H9 (cell line): ENCODE measurements at regions not wholly inside any gene's neighbourhood (a gene's known extent, or its start where the extent isn't known, plus 50 kb on each side); places are given as distances from the start of the nearest gene placed in this dataset.

ENCODE experiments used
- DNase-seq: peaks from one replicate; pipeline ENCODE4 v3.0.0-alpha.2; 2017
- H2AFZ ChIP-seq: one replicate; pipeline ENCODE4 v1.6.1; 2013; ENCODE audit warnings: mild to moderate bottlenecking, low read length, control low read depth, moderate library complexity
- H2AK5ac ChIP-seq: 2 replicates; pipeline ENCODE4 v1.6.1; 2013; ENCODE audit warnings: low read length, control low read depth, mixed read lengths; ENCODE audit not compliant: insufficient read length
- H2BK120ac ChIP-seq: one replicate; pipeline ENCODE4 v1.6.1; 2013; ENCODE audit warnings: low read depth, mild to moderate bottlenecking, low read length, control low read depth, inconsistent platforms; ENCODE audit not compliant: poor library complexity, severe bottlenecking
- H2BK12ac ChIP-seq: 2 replicates; pipeline ENCODE4 v1.6.1; 2013; ENCODE audit warnings: low read length, control low read depth, mixed read lengths, low read depth; ENCODE audit not compliant: insufficient read length
- H2BK15ac ChIP-seq: 2 replicates; pipeline ENCODE4 v1.6.1; 2013; ENCODE audit warnings: low read depth, low read length, control low read depth
- H2BK20ac ChIP-seq: one replicate; pipeline ENCODE4 v1.6.1; 2013; ENCODE audit warnings: low read depth, mild to moderate bottlenecking, low read length, control low read depth, inconsistent platforms; ENCODE audit not compliant: poor library complexity, severe bottlenecking
- H2BK5ac ChIP-seq: 2 replicates; pipeline ENCODE4 v1.6.1; 2013; ENCODE audit warnings: low read length, control low read depth, mixed read lengths; ENCODE audit not compliant: insufficient read length
- H3K14ac ChIP-seq: 2 replicates; pipeline ENCODE4 v1.6.1; 2013; ENCODE audit warnings: low read length, control low read depth; ENCODE audit not compliant: insufficient read depth
- H3K18ac ChIP-seq: 2 replicates; pipeline ENCODE4 v1.6.1; 2013; ENCODE audit warnings: low read depth, mild to moderate bottlenecking, mixed read lengths, low read length, control low read depth; ENCODE audit not compliant: insufficient read length
- H3K23ac ChIP-seq: 2 replicates; pipeline ENCODE4 v1.6.1; 2013; ENCODE audit warnings: low read length, control low read depth, mixed read lengths, low read depth; ENCODE audit not compliant: insufficient read length
- H3K23me2 ChIP-seq: 2 replicates; pipeline ENCODE4 v1.6.1; 2013; ENCODE audit warnings: low read depth, mild to moderate bottlenecking, mixed read lengths, low read length, control low read depth; ENCODE audit not compliant: insufficient read length, poor library complexity, severe bottlenecking
- H3K27ac ChIP-seq: 2 replicates; pipeline ENCODE4 v1.5.1; 2013; ENCODE audit warnings: low read length, control low read depth, mixed read lengths, low read depth; ENCODE audit not compliant: insufficient read length
- H3K27me3 ChIP-seq: 2 replicates; pipeline ENCODE4 v1.6.1; 2013; ENCODE audit warnings: low read length, control low read depth, inconsistent platforms; ENCODE audit not compliant: insufficient read depth
- H3K4ac ChIP-seq: 2 replicates; pipeline ENCODE4 v1.6.1; 2013; ENCODE audit warnings: low read depth, mild to moderate bottlenecking, control low read depth, inconsistent platforms, low read length, moderate library complexity
- H3K4me1 ChIP-seq: 2 replicates; pipeline ENCODE4 v1.6.1; 2013; ENCODE audit warnings: low read length, control low read depth, inconsistent platforms; ENCODE audit not compliant: insufficient read depth
- H3K4me2 ChIP-seq: 2 replicates; pipeline ENCODE4 v1.6.1; 2013; ENCODE audit warnings: low read length, control low read depth, mixed read lengths; ENCODE audit not compliant: insufficient read length, insufficient read depth
- H3K56ac ChIP-seq: 2 replicates; pipeline ENCODE4 v1.6.1; 2013; ENCODE audit warnings: low read depth, mild to moderate bottlenecking, mixed read lengths, low read length, control low read depth; ENCODE audit not compliant: insufficient read length
- H3K79me1 ChIP-seq: 2 replicates; pipeline ENCODE4 v1.6.1; 2013; ENCODE audit warnings: low read depth, mild to moderate bottlenecking, moderate library complexity, low read length, control low read depth, inconsistent platforms; ENCODE audit not compliant: insufficient read depth, poor library complexity, severe bottlenecking
- H3K79me2 ChIP-seq: 2 replicates; pipeline ENCODE4 v1.6.1; 2013; ENCODE audit warnings: low read length, control low read depth, inconsistent platforms; ENCODE audit not compliant: insufficient read depth
- H3K9ac ChIP-seq: 2 replicates; pipeline ENCODE4 v1.6.1; 2013; ENCODE audit warnings: low read length, control low read depth, mixed read lengths; ENCODE audit not compliant: insufficient read length; ENCODE audit errors: extremely low read depth
- H3K9me3 ChIP-seq: one replicate; pipeline ENCODE4 v1.6.1; 2013; ENCODE audit warnings: low read depth, low read length, inconsistent platforms; ENCODE audit not compliant: control insufficient read depth
- H3T11ph ChIP-seq: one replicate; pipeline ENCODE4 v1.6.1; 2013; ENCODE audit warnings: mild to moderate bottlenecking, low read length, control low read depth, inconsistent platforms
- H4K20me1 ChIP-seq: one replicate; pipeline ENCODE4 v1.6.1; 2013; ENCODE audit not compliant: control insufficient read depth, insufficient read length, insufficient read depth
- H4K5ac ChIP-seq: 2 replicates; pipeline ENCODE4 v1.6.1; 2013; ENCODE audit warnings: low read depth, mild to moderate bottlenecking, mixed read lengths, low read length, control low read depth; ENCODE audit not compliant: insufficient read length
- H4K8ac ChIP-seq: replicated peaks from 2 replicates; pipeline ENCODE4 v1.6.1; 2013; ENCODE audit warnings: low read length, control low read depth, mixed read lengths, low read depth; ENCODE audit not compliant: insufficient read length
- H4K91ac ChIP-seq: 2 replicates; pipeline ENCODE4 v1.6.1; 2013; ENCODE audit warnings: low read depth, mild to moderate bottlenecking, moderate library complexity, mixed read lengths, low read length, control low read depth; ENCODE audit not compliant: insufficient read length
- H3K27ac Mint-ChIP-seq, 3 experiments: 2 replicates in 2 of 3; 3 replicates in 1 of 3; pipeline ENCODE4 v1.8.0; 2020 to 2021; ENCODE audit warnings: mixed read lengths in 3 of 3, mild to moderate bottlenecking in 1 of 3, moderate library complexity in 1 of 3
- H3K27me3 Mint-ChIP-seq: 2 replicates; pipeline ENCODE4 v1.8.0; 2021; ENCODE audit warnings: low read depth, mild to moderate bottlenecking, moderate library complexity, mixed read lengths
- H3K36me3 Mint-ChIP-seq, 3 experiments: 2 replicates in 2 of 3; 3 replicates in 1 of 3; pipeline ENCODE4 v1.8.0; 2020 to 2021; ENCODE audit warnings: low read depth in 3 of 3, mixed read lengths in 3 of 3; ENCODE audit not compliant: insufficient read depth in 1 of 3
- H3K4me1 Mint-ChIP-seq, 2 experiments: 2 replicates each; pipeline ENCODE4 v1.8.0; 2020; ENCODE audit warnings: mixed read lengths in 2 of 2
- H3K4me3 Mint-ChIP-seq, 2 experiments: 2 replicates in 1 of 2; 3 replicates in 1 of 2; pipeline ENCODE4 v1.8.0; 2020 to 2021; ENCODE audit warnings: mild to moderate bottlenecking in 2 of 2, mixed read lengths in 2 of 2, moderate library complexity in 1 of 2
- H3K9me3 Mint-ChIP-seq, 2 experiments: 2 replicates in 1 of 2; 3 replicates in 1 of 2; pipeline ENCODE4 v1.8.0; 2020; ENCODE audit warnings: mild to moderate bottlenecking in 2 of 2, mixed read lengths in 2 of 2, moderate library complexity in 1 of 2
- CTCF ChIP-seq: fragments of 200-600 bp; sonication (generic); conservative IDR thresholded peaks from 3 replicates; pipeline ENCODE4 v1.8.0; 2021; ENCODE audit warnings: antibody characterized with exemption, mild to moderate bottlenecking
- WGBS: extraction: QIAGEN DNeasy Blood & Tissue Kit; methylation state at CpG from one replicate; pipeline ENCODE4 v1.1.7; 2013; ENCODE audit warnings: missing lambda C conversion rate, low lambda C conversion rate, mixed read lengths; ENCODE audit not compliant: insufficient read length; ENCODE audit errors: extremely low coverage; 5-methylcytosine and 5-hydroxymethylcytosine counted together

DNA sequence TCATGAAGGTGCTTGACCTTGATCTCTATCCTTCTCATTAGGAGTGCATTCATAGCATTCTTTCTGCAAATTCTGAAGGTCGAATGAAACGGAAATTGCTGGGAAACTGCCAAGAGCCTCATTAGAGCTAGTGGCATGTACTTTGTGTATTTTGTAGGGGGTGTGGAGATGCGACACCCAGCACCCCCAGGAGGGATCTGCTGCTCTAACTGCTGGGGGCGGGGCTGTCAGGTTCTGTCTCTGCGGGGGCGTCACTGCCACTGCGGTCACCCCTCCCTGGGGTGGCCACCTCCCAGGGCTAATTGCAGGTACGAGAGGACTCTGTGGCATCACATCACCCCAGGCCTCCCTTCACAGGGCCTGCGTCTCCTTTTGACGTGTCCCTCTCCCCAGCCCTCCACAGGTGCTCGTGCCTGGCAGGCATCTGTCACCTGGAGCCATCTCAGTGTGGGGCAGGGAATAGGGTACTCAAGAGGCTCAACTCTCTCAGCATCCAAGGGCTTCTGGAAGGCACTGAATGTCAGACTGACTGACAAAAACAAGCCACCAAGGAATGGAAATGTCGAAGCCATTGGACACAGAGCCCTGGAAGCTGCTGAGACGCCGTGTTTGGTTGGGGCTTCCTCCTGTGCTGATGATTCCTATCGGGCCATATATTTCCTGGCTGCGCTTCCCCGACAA is 151.1 kb downstream of the ACTR3B start:
- H3K4me2 ChIP-seq: no peak overlapping the region
- H3K56ac ChIP-seq: no peak overlapping the region
- H3K27me3 ChIP-seq: no peaks in the 10 kb centered on the region
- H3K9me3 ChIP-seq: no peaks in the 10 kb centered on the region
- H2AFZ ChIP-seq: no peak overlapping the region
- H2AK5ac ChIP-seq: no peak overlapping the region
- Mint-ChIP-seq H3K4me3 (no peak overlapping the region), H3K27me3 (peaks cover 4% of the 10 kb centered on the region), H3K9me3 (no peaks in the 10 kb centered on the region), H3K4me1 (peaks cover 0 to 8% of the 10 kb centered on the region in 2 experiments; a peak in 3 of 4 replicates), H3K36me3 (no peaks in the 10 kb centered on the region), H3K27ac (peak overlapping the region in 1 of 3 experiments; percentile 41; a peak in 1 of 7 replicates)
- H3K18ac ChIP-seq: no peak overlapping the region
- no peak overlapping the region for H4K91ac ChIP-seq
- H3K27ac ChIP-seq: no peak overlapping the region
- no peak overlapping the region for H2BK120ac ChIP-seq
- H4K20me1 ChIP-seq: no peaks in the 10 kb centered on the region
- H3K79me2 ChIP-seq: no peaks in the 10 kb centered on the region
- H3K4ac ChIP-seq: no peak overlapping the region
- no CpG with 5 or more reads among the region's 17 CpGs for WGBS
- no peak overlapping the region for H2BK20ac ChIP-seq
- H3K4me1 ChIP-seq: no peaks in the 10 kb centered on the region
- no peaks in the 10 kb centered on the region for H3K23me2 ChIP-seq
- no peak overlapping the region for H2BK12ac ChIP-seq
- TF ChIP-seq CTCF: no peak
- H3K9ac ChIP-seq: no peak overlapping the region
- no peak overlapping the region for H4K5ac ChIP-seq
- H2BK5ac ChIP-seq: no peak overlapping the region
- no peaks in the 10 kb centered on the region for H3K79me1 ChIP-seq
- DNase-seq: no peak
- H3K14ac ChIP-seq: no peak overlapping the region
- H3K23ac ChIP-seq: no peak overlapping the region
- H2BK15ac ChIP-seq: no peak overlapping the region
- no peak overlapping the region for H4K8ac ChIP-seq
- no peak overlapping the region for H3T11ph ChIP-seq
